Upper lobe of left lung (tissue), 4 donors: ENCODE measurements at regions not wholly inside any gene's neighbourhood (a gene's known extent, or its start where the extent isn't known, plus 50 kb on each side); places are given as distances from the start of the nearest gene placed in this dataset.

Source experiments
- EP300 ChIP-seq, 4 donors: sonication (generic); formaldehyde crosslinking; IDR thresholded peaks; one replicate each; pipeline ENCODE4 v1.5.1; 2017; ENCODE audit warnings: antibody characterized with exemption in 4 of 4, control low read depth in 2 of 4
- POLR2A ChIP-seq, 4 donors: fragments of 450-650 bp; IDR thresholded peaks; one replicate each; pipeline ENCODE4 v1.5.1; 2016 to 2017; ENCODE audit warnings: antibody characterized with exemption in 4 of 4, mild to moderate bottlenecking in 2 of 4
- POLR2AphosphoS5 ChIP-seq, 2 donors: sonication (generic); formaldehyde crosslinking; IDR thresholded peaks; one replicate each; pipeline ENCODE4 v1.5.1; 2017; ENCODE audit warnings: antibody characterized with exemption in 2 of 2
- TF ChIP-seq, protein P1 (sequence below), 6 experiments: fragments of 450-650 bp in 4 of 6; fragments of 200-600 bp in 2 of 6; sonication (generic) in 2 of 6; IDR thresholded peaks; one replicate each; pipeline ENCODE4 v1.5.1; 2016 to 2019; ENCODE audit warnings: antibody characterized with exemption in 6 of 6

DNA sequence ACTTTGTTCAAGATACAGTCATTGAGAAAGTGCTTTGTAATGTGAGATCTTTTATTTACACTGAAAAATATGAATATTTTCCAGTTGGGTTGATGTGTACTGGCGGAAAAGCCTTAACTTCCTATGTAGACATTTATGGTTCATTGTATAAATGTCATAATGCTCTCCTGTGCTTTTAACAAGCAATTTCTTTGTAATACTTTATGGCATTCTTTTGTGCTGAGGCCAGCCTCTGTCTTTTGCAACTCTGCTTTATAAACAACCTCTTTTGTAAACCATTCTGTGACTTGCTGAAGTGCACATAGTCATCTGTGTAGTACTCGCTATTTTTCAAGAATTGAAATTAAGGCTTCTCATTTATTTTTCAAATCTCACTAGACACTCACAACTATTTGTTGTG lies 291.2 kb downstream of the CDH11 start:
- no peak for TF ChIP-seq POLR2A (IDR thresholded peaks at IDR 0.05)
- TF ChIP-seq, protein P1, sequence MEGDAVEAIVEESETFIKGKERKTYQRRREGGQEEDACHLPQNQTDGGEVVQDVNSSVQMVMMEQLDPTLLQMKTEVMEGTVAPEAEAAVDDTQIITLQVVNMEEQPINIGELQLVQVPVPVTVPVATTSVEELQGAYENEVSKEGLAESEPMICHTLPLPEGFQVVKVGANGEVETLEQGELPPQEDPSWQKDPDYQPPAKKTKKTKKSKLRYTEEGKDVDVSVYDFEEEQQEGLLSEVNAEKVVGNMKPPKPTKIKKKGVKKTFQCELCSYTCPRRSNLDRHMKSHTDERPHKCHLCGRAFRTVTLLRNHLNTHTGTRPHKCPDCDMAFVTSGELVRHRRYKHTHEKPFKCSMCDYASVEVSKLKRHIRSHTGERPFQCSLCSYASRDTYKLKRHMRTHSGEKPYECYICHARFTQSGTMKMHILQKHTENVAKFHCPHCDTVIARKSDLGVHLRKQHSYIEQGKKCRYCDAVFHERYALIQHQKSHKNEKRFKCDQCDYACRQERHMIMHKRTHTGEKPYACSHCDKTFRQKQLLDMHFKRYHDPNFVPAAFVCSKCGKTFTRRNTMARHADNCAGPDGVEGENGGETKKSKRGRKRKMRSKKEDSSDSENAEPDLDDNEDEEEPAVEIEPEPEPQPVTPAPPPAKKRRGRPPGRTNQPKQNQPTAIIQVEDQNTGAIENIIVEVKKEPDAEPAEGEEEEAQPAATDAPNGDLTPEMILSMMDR (IDR thresholded peaks at IDR 0.05), result no peak
- TF ChIP-seq EP300 (IDR thresholded peaks at IDR 0.05), result no peak
- no peak for TF ChIP-seq POLR2AphosphoS5 (IDR thresholded peaks at IDR 0.05)
